NCI-H187 (cell line): ENCODE measurements at regions not wholly inside any gene's neighbourhood (a gene's known extent, or its start where the extent isn't known, plus 50 kb on each side); places are given as distances from the start of the nearest gene placed in this dataset.
"Not testable (repeated sequence)": the region's sequence is repeated elsewhere in the genome, so short reads cannot be mapped to it uniquely, and the experiment has no call there.

ENCODE experiments used
- DNase-seq, 2 experiments: peaks; one replicate each; lab custom pipeline; 2025; lab: John Stamatoyannopoulos, UW

- peak in 1 of 2 experiments; percentile 40 for DNase-seq
Measured at GRCh38 chr13:104571161-104571892, 1505.1 kb upstream of the SLC10A2 start.

- no peak for DNase-seq
Measured at GRCh38 chr13:104567114-104567513, 1500.9 kb upstream of the SLC10A2 start.

GRCh38 chr13:104565888-104566287, 1499.7 kb upstream of the SLC10A2 start:
- no peak for DNase-seq

- DNase-seq: no peak
Measured at GRCh38 chr13:104553896-104554295, 1487.7 kb upstream of the SLC10A2 start.

- no peak for DNase-seq
Measured at GRCh38 chr13:104553186-104553585, 1487.0 kb upstream of the SLC10A2 start.

- no peak for DNase-seq
Measured at GRCh38 chr13:104534847-104535246, 1468.6 kb upstream of the SLC10A2 start.

- DNase-seq: no peak
Measured at GRCh38 chr13:104532132-104532531, 1465.9 kb upstream of the SLC10A2 start.

GRCh38 chr13:104530741-104531140, 1464.5 kb upstream of the SLC10A2 start:
- DNase-seq: no peak

- DNase-seq: no peak
Measured at GRCh38 chr13:104526561-104526960, 1460.3 kb upstream of the SLC10A2 start.

GRCh38 chr13:104525467-104525866, 1459.2 kb upstream of the SLC10A2 start:
- DNase-seq: no peak

GRCh38 chr13:104522235-104523072, 1456.2 kb upstream of the SLC10A2 start:
- no peak for DNase-seq

- DNase-seq: no peak
Measured at GRCh38 chr13:104510422-104510821, 1444.2 kb upstream of the SLC10A2 start.

- DNase-seq: not testable (repeated sequence)
Measured at GRCh38 chr13:104493502-104493901, 1427.3 kb upstream of the SLC10A2 start.

GRCh38 chr13:104491916-104492315, 1425.7 kb upstream of the SLC10A2 start:
- no peak for DNase-seq

GRCh38 chr13:104487006-104487405, 1420.8 kb upstream of the SLC10A2 start:
- no peak for DNase-seq

- no peak for DNase-seq
Measured at GRCh38 chr13:104485571-104485970, 1419.4 kb upstream of the SLC10A2 start.

- no peak for DNase-seq
Measured at GRCh38 chr13:104483631-104484030, 1417.4 kb upstream of the SLC10A2 start.

- DNase-seq: no peak
Measured at GRCh38 chr13:104477261-104477660, 1411.0 kb upstream of the SLC10A2 start.

- DNase-seq: no peak
Measured at GRCh38 chr13:104473936-104474335, 1407.7 kb upstream of the SLC10A2 start.

GRCh38 chr13:104466016-104466415, 1399.8 kb upstream of the SLC10A2 start:
- DNase-seq: no peak

- DNase-seq: no peak
Measured at GRCh38 chr13:104461049-104461448, 1394.8 kb upstream of the SLC10A2 start.

- DNase-seq: no peak
Measured at GRCh38 chr13:104460554-104460953, 1394.3 kb upstream of the SLC10A2 start.

GRCh38 chr13:104450006-104450405, 1383.8 kb upstream of the SLC10A2 start:
- DNase-seq: no peak
